ENCODE measurements at regions not wholly inside any gene's neighbourhood (a gene's known extent, or its start where the extent isn't known, plus 50 kb on each side); places are given as distances from the start of the nearest gene placed in this dataset.

GRCh38 chr4:116070283-116070682 is 956.9 kb upstream of the NDST4 start:
- H3K9ac ChIP-seq (ENCODE audit: insufficient read depth, low read length, poor library complexity, severe bottlenecking) = no peak overlapping the region
- H3K4me3 ChIP-seq (replicated peaks in 1 of 3; ENCODE audit: low read depth in 2 of 3, low read length in 3 of 3) = no peak overlapping the region
- H2AFZ ChIP-seq (ENCODE audit: insufficient read depth, low read depth, low read length, poor library complexity, severe bottlenecking) = no peak overlapping the region
- intact Hi-C loops (cut with micrococcal nuclease) = no loop called here
- H4K20me1 ChIP-seq (ENCODE audit: insufficient read depth, low read length) = no peaks in the 10 kb centered on the region
- H3K27me3 ChIP-seq (ENCODE audit: control insufficient read depth in 2 of 2, insufficient read depth in 2 of 2, low read length in 2 of 2) = no peaks in the 10 kb centered on the region
- Mint-ChIP-seq H3K9me3 (peaks cover 0 to 7% (median 3%) of the 10 kb centered on the region in 7 donors), H3K27ac (no peak overlapping the region), H3K4me3 (no peak overlapping the region), H3K4me1 (no peaks in the 10 kb centered on the region), H3K36me3 (no peaks in the 10 kb centered on the region), H3K27me3 (ENCODE audit: low read depth in 3 of 3) (peaks cover 0 to 3% (median 0%) of the 10 kb centered on the region in 3 donors)
- H3K4me1 ChIP-seq (ENCODE audit: control insufficient read depth in 1 of 2, insufficient read depth in 2 of 2, low read length in 2 of 2) = no peaks in the 10 kb centered on the region
- no peaks in the 10 kb centered on the region for H3K79me2 ChIP-seq (ENCODE audit: insufficient read depth, low read length)
- DNase-seq = no peak
- no peaks in the 10 kb centered on the region for H3K36me3 ChIP-seq (replicated peaks in 1 of 2; ENCODE audit: control insufficient read depth in 1 of 2, insufficient read depth in 2 of 2, low read length in 2 of 2)
- no peaks in the 10 kb centered on the region for H3K9me3 ChIP-seq (replicated peaks in 1 of 2; ENCODE audit: control insufficient read depth in 1 of 2, insufficient read depth in 1 of 2, low read length in 2 of 2)
- H3K4me2 ChIP-seq (replicated peaks; ENCODE audit: extremely low read depth, low read length, poor library complexity, severe bottlenecking) = no peak overlapping the region
- TF ChIP-seq CTCF (IDR thresholded peaks at IDR 0.05) = no peak
- H3K27ac ChIP-seq (ENCODE audit: low read depth in 1 of 2, low read length in 2 of 2) = no peak overlapping the region

- peaks cover 0 to 7% (median 1%) of the 10 kb centered on the region in 7 donors for H3K9me3 Mint-ChIP-seq
Observed at GRCh38 chr4:116066711-116067245, 953.4 kb upstream of the NDST4 start.

More at GRCh38 chr4:116066711-116067245, 953.4 kb upstream of the NDST4 start:
- no peak for DNase-seq
- no peaks in the 10 kb centered on the region for H3K27me3 ChIP-seq (ENCODE audit: control insufficient read depth in 2 of 2, insufficient read depth in 2 of 2, low read length in 2 of 2)
- H3K4me2 ChIP-seq (replicated peaks; ENCODE audit: extremely low read depth, low read length, poor library complexity, severe bottlenecking) = no peak overlapping the region
- Mint-ChIP-seq H3K27me3 (ENCODE audit: low read depth in 3 of 3) (peaks cover 0 to 3% (median 0%) of the 10 kb centered on the region in 3 donors), H3K4me3 (no peak overlapping the region), H3K27ac (no peak overlapping the region), H3K36me3 (no peaks in the 10 kb centered on the region), H3K4me1 (no peaks in the 10 kb centered on the region)
- H3K9ac ChIP-seq (ENCODE audit: insufficient read depth, low read length, poor library complexity, severe bottlenecking) = no peak overlapping the region
- no peak overlapping the region for H3K4me3 ChIP-seq (replicated peaks in 1 of 3; ENCODE audit: low read depth in 2 of 3, low read length in 3 of 3)
- no peaks in the 10 kb centered on the region for H4K20me1 ChIP-seq (ENCODE audit: insufficient read depth, low read length)
- no peak for TF ChIP-seq CTCF (IDR thresholded peaks at IDR 0.05)
- no peaks in the 10 kb centered on the region for H3K79me2 ChIP-seq (ENCODE audit: insufficient read depth, low read length)
- H2AFZ ChIP-seq (ENCODE audit: insufficient read depth, low read depth, low read length, poor library complexity, severe bottlenecking) = no peak overlapping the region
- no peak overlapping the region for H3K27ac ChIP-seq (ENCODE audit: low read depth in 1 of 2, low read length in 2 of 2)
- no peaks in the 10 kb centered on the region for H3K36me3 ChIP-seq (replicated peaks in 1 of 2; ENCODE audit: control insufficient read depth in 1 of 2, insufficient read depth in 2 of 2, low read length in 2 of 2)
- H3K9me3 ChIP-seq (replicated peaks in 1 of 2; ENCODE audit: control insufficient read depth in 1 of 2, insufficient read depth in 1 of 2, low read length in 2 of 2) = no peaks in the 10 kb centered on the region
- intact Hi-C loops (cut with micrococcal nuclease) = no loop called here
- 99% methylated on average over 5 of the region's 5 CpGs for whole genome bisulfite sequencing (ENCODE audit: insufficient coverage)
- no peaks in the 10 kb centered on the region for H3K4me1 ChIP-seq (ENCODE audit: control insufficient read depth in 1 of 2, insufficient read depth in 2 of 2, low read length in 2 of 2)

Data from CD14-positive monocyte (primary cell).